Caco-2 (cell line): ENCODE measurements at regions not wholly inside any gene's neighbourhood (a gene's known extent, or its start where the extent isn't known, plus 50 kb on each side); places are given as distances from the start of the nearest gene placed in this dataset.

ENCODE experiments used
- BruUV-seq: library from RNA; stranded (reverse); fragments of 400-500 nt; replicated peaks from 2 replicates; lab custom pipeline; 2021; lab: Mats Ljungman, UMichigan
- CTCF ChIA-PET: fragments of 300-600 bp; sonication (Branson Sonifier 250); formaldehyde crosslinking; loops from one replicate; lab custom pipeline; 2022; ENCODE audit warnings: antibody characterized with exemption; lab: Charles Lee
- POLR2A ChIA-PET: fragments of 300-600 bp; sonication (Branson Sonifier 250); formaldehyde crosslinking; loops from one replicate; lab custom pipeline; 2022; ENCODE audit warnings: antibody characterized with exemption; lab: Charles Lee
- DNase-seq, 2 experiments: peaks; one replicate each; pipeline versions ENCODE4 v3.0.0 to v3.0.0-alpha.2; 2020 to 2022
- H3K27me3 ChIP-seq: replicated peaks from 2 replicates; pipeline ENCODE4 v1.6.0; 2011; ENCODE audit warnings: low read length; ENCODE audit not compliant: control insufficient read depth, insufficient read depth
- H3K36me3 ChIP-seq: 2 replicates; pipeline ENCODE4 v1.5.1; 2011; ENCODE audit warnings: low read length; ENCODE audit not compliant: control insufficient read depth, insufficient read depth
- H3K4me1 ChIP-seq: fragments of 250-450 bp; sonication (Bioruptor Pico); 2 replicates; pipeline ENCODE4 v1.5.1; 2020; ENCODE audit warnings: mild to moderate bottlenecking
- H3K4me3 ChIP-seq: 2 replicates; pipeline ENCODE4 v1.5.1; 2011; ENCODE audit warnings: low read depth, mild to moderate bottlenecking, control low read depth, low read length
- H3K9me3 ChIP-seq: fragments of 250-450 bp; sonication (Bioruptor Pico); 2 replicates; pipeline ENCODE4 v1.5.1; 2020; ENCODE audit warnings: mild to moderate bottlenecking, moderate library complexity
- H3K27ac Mint-ChIP-seq: one replicate; pipeline ENCODE4 v1.8.0; 2022; ENCODE audit warnings: mixed read lengths; ENCODE audit not compliant: unreplicated experiment
- H3K27me3 Mint-ChIP-seq: one replicate; pipeline ENCODE4 v1.8.0; 2022; ENCODE audit warnings: mixed read lengths; ENCODE audit not compliant: insufficient read depth, unreplicated experiment
- H3K36me3 Mint-ChIP-seq: one replicate; pipeline ENCODE4 v1.8.0; 2022; ENCODE audit warnings: mild to moderate bottlenecking, mixed read lengths; ENCODE audit not compliant: insufficient read depth, unreplicated experiment
- H3K4me1 Mint-ChIP-seq: one replicate; pipeline ENCODE4 v1.8.0; 2022; ENCODE audit warnings: low read depth, mixed read lengths; ENCODE audit not compliant: unreplicated experiment
- H3K4me3 Mint-ChIP-seq: one replicate; pipeline ENCODE4 v1.8.0; 2022; ENCODE audit warnings: mild to moderate bottlenecking, moderate library complexity, mixed read lengths; ENCODE audit not compliant: unreplicated experiment
- H3K9me3 Mint-ChIP-seq: one replicate; pipeline ENCODE4 v1.8.0; 2022; ENCODE audit warnings: mixed read lengths; ENCODE audit not compliant: unreplicated experiment
- CTCF ChIP-seq, 2 experiments: fragments of 200-600 bp in 1 of 2; IDR thresholded peaks; 1 replicate in 1 of 2; 2 replicates in 1 of 2; pipeline versions ENCODE4 v1.5.1 to v1.8.0; 2011 to 2022; ENCODE audit warnings: antibody characterized with exemption in 1 of 2, control low read depth in 1 of 2, inconsistent platforms in 1 of 2, low read depth in 1 of 2, low read length in 1 of 2, mild to moderate bottlenecking in 1 of 2, moderate library complexity in 1 of 2; ENCODE audit not compliant: insufficient read depth in 1 of 2, severe bottlenecking in 1 of 2, unreplicated experiment in 1 of 2
- intact Hi-C: fragments of 100-400 bp; cut with micrococcal nuclease; formaldehyde crosslinking; loops from one replicate; pipeline ENCODE4 v1.10.0; 2022; ENCODE audit not compliant: unreplicated experiment

- intact Hi-C loops, result no loop called here
- no TSS peak for BruUV-seq
- CTCF ChIA-PET, result no interaction called here
Observed at GRCh38 chr12:84186433-84186832, 726.2 kb downstream of the SLC6A15 start.

GRCh38 chr12:84183576-84183975 lies 729.0 kb downstream of the SLC6A15 start:
- Mint-ChIP-seq H3K27me3 (no peaks in the 10 kb centered on the region), H3K27ac (no peak overlapping the region), H3K4me3 (no peak overlapping the region), H3K4me1 (no peaks in the 10 kb centered on the region), H3K36me3 (no peaks in the 10 kb centered on the region), H3K9me3 (no peaks in the 10 kb centered on the region)
- ChIA-PET CTCF (no interaction called here), POLR2A (no interaction called here)
- Histone ChIP-seq H3K4me1 (no peaks in the 10 kb centered on the region), H3K27me3 (no peaks in the 10 kb centered on the region), H3K4me3 (no peak overlapping the region), H3K36me3 (no peaks in the 10 kb centered on the region), H3K9me3 (no peaks in the 10 kb centered on the region)
- BruUV-seq, result no TSS peak
- intact Hi-C loops, result no loop called here
- TF ChIP-seq CTCF (IDR thresholded peaks at IDR 0.05; ENCODE audit: insufficient read depth in 1 of 2, low read depth in 1 of 2, low read length in 1 of 2, severe bottlenecking in 1 of 2, unreplicated experiment in 1 of 2), result no peak
- DNase-seq, result no peak

More at GRCh38 chr12:84186433-84186832, 726.2 kb downstream of the SLC6A15 start:
- Histone ChIP-seq H3K4me3 (no peak overlapping the region), H3K4me1 (no peaks in the 10 kb centered on the region), H3K36me3 (no peaks in the 10 kb centered on the region), H3K27me3 (no peaks in the 10 kb centered on the region), H3K9me3 (no peaks in the 10 kb centered on the region)
- POLR2A ChIA-PET, result no interaction called here
- Mint-ChIP-seq H3K4me3 (no peak overlapping the region), H3K36me3 (no peaks in the 10 kb centered on the region), H3K27me3 (no peaks in the 10 kb centered on the region), H3K4me1 (no peaks in the 10 kb centered on the region), H3K27ac (no peak overlapping the region), H3K9me3 (no peaks in the 10 kb centered on the region)
- DNase-seq, result no peak
- TF ChIP-seq CTCF (IDR thresholded peaks at IDR 0.05; ENCODE audit: insufficient read depth in 1 of 2, low read depth in 1 of 2, low read length in 1 of 2, severe bottlenecking in 1 of 2, unreplicated experiment in 1 of 2), result no peak

GRCh38 chr12:84174115-84174514 lies 738.5 kb downstream of the SLC6A15 start:
- no TSS peak for BruUV-seq
- Mint-ChIP-seq H3K27me3 (no peaks in the 10 kb centered on the region), H3K36me3 (no peaks in the 10 kb centered on the region), H3K9me3 (no peaks in the 10 kb centered on the region), H3K4me3 (no peak overlapping the region), H3K4me1 (no peaks in the 10 kb centered on the region), H3K27ac (no peak overlapping the region)
- Histone ChIP-seq H3K36me3 (no peaks in the 10 kb centered on the region), H3K4me1 (no peaks in the 10 kb centered on the region), H3K27me3 (no peaks in the 10 kb centered on the region), H3K9me3 (no peaks in the 10 kb centered on the region), H3K4me3 (no peak overlapping the region)
- POLR2A ChIA-PET, result no interaction called here
- intact Hi-C loops, result no loop called here
- no peak for DNase-seq
- CTCF ChIA-PET, result no interaction called here
- no peak for TF ChIP-seq CTCF (IDR thresholded peaks at IDR 0.05; ENCODE audit: insufficient read depth in 1 of 2, low read depth in 1 of 2, low read length in 1 of 2, severe bottlenecking in 1 of 2, unreplicated experiment in 1 of 2)
